Astrocyte (in vitro differentiated cells and primary cell): ENCODE measurements at regions not wholly inside any gene's neighbourhood (a gene's known extent, or its start where the extent isn't known, plus 50 kb on each side); places are given as distances from the start of the nearest gene placed in this dataset.

Source experiments
- DNase-seq: peaks from one replicate; pipeline ENCODE4 v3.0.0-alpha.2; 2010; ENCODE audit warnings: low read depth
- FAIRE-seq: peaks from 2 replicates; lab custom pipeline; 2011; peaks lifted over from hg19 to GRCh38; lab: Jason Lieb, UNC
- H2AFZ ChIP-seq: 2 replicates; pipeline ENCODE4 v1.6.0; 2012; ENCODE audit warnings: low read depth, low read length, inconsistent platforms
- H3K27ac ChIP-seq: 2 replicates; pipeline ENCODE4 v1.5.1; 2011; ENCODE audit warnings: low read depth, low read length, inconsistent platforms
- H3K27me3 ChIP-seq: 2 replicates; pipeline ENCODE4 v1.6.0; 2011; ENCODE audit warnings: low read length, inconsistent platforms; ENCODE audit not compliant: insufficient read depth
- H3K36me3 ChIP-seq: 2 replicates; pipeline ENCODE4 v1.5.1; 2011; ENCODE audit warnings: low read length, inconsistent platforms; ENCODE audit not compliant: insufficient read depth
- H3K4me1 ChIP-seq: 2 replicates; pipeline ENCODE4 v1.5.1; 2011; ENCODE audit warnings: low read length, inconsistent platforms; ENCODE audit not compliant: insufficient read depth
- H3K4me2 ChIP-seq: 2 replicates; pipeline ENCODE4 v1.6.0; 2012; ENCODE audit warnings: low read length, inconsistent platforms
- H3K4me3 ChIP-seq: 2 replicates; pipeline ENCODE4 v1.5.1; 2011; ENCODE audit warnings: low read depth, mild to moderate bottlenecking, low read length, inconsistent platforms; ENCODE audit not compliant: insufficient read depth
- H3K79me2 ChIP-seq: 2 replicates; pipeline ENCODE4 v1.6.0; 2012; ENCODE audit warnings: mild to moderate bottlenecking, low read length, inconsistent platforms; ENCODE audit not compliant: insufficient read depth
- H3K9ac ChIP-seq: 2 replicates; pipeline ENCODE4 v1.6.0; 2012; ENCODE audit warnings: mild to moderate bottlenecking, low read length, inconsistent platforms
- H3K9me3 ChIP-seq: 2 replicates; pipeline ENCODE4 v1.5.1; 2012; ENCODE audit warnings: low read depth, mild to moderate bottlenecking, low read length, inconsistent platforms; ENCODE audit not compliant: insufficient read depth
- H4K20me1 ChIP-seq: 2 replicates; pipeline ENCODE4 v1.6.0; 2012; ENCODE audit warnings: low read length, inconsistent platforms; ENCODE audit not compliant: insufficient read depth
- H3K27ac Mint-ChIP-seq: one replicate; pipeline ENCODE4 v1.8.0; 2021; ENCODE audit warnings: mild to moderate bottlenecking, mixed read lengths; ENCODE audit not compliant: unreplicated experiment
- H3K27me3 Mint-ChIP-seq: one replicate; pipeline ENCODE4 v1.8.0; 2021; ENCODE audit warnings: low read depth, mixed read lengths; ENCODE audit not compliant: unreplicated experiment
- H3K36me3 Mint-ChIP-seq: one replicate; pipeline ENCODE4 v1.8.0; 2021; ENCODE audit warnings: low read depth, mixed read lengths; ENCODE audit not compliant: unreplicated experiment
- H3K4me1 Mint-ChIP-seq: one replicate; pipeline ENCODE4 v1.8.0; 2021; ENCODE audit warnings: low read depth, mixed read lengths; ENCODE audit not compliant: unreplicated experiment
- H3K4me3 Mint-ChIP-seq: one replicate; pipeline ENCODE4 v1.8.0; 2021; ENCODE audit warnings: mild to moderate bottlenecking, moderate library complexity, mixed read lengths; ENCODE audit not compliant: unreplicated experiment
- H3K9me3 Mint-ChIP-seq: one replicate; pipeline ENCODE4 v1.8.0; 2021; ENCODE audit warnings: mild to moderate bottlenecking, mixed read lengths; ENCODE audit not compliant: unreplicated experiment
- CTCF ChIP-seq: IDR thresholded peaks from 2 replicates; pipeline ENCODE4 v1.5.1; 2011; ENCODE audit warnings: low read depth, mild to moderate bottlenecking, inconsistent platforms, low read length, moderate library complexity; ENCODE audit not compliant: insufficient read depth
- EZH2 ChIP-seq: IDR thresholded peaks from 2 replicates; pipeline ENCODE4 v1.6.1; 2012; ENCODE audit warnings: mild to moderate bottlenecking, low read length, inconsistent platforms; ENCODE audit not compliant: insufficient read depth

- H3K4me1 ChIP-seq, result no peaks in the 10 kb centered on the region
- H3K4me2 ChIP-seq, result no peak overlapping the region
- H3K79me2 ChIP-seq, result no peaks in the 10 kb centered on the region
- TF ChIP-seq EZH2, result no peak
- no peak for TF ChIP-seq CTCF
- no peaks in the 10 kb centered on the region for H3K27me3 ChIP-seq
- no peak overlapping the region for H3K4me3 Mint-ChIP-seq
- H3K27me3 Mint-ChIP-seq, result no peaks in the 10 kb centered on the region
- H3K9ac ChIP-seq, result no peak overlapping the region
- H3K36me3 Mint-ChIP-seq, result no peaks in the 10 kb centered on the region
- peaks cover 25% of the 10 kb centered on the region for H3K4me1 Mint-ChIP-seq
- DNase-seq (no peak), FAIRE-seq (no peak)
- H3K9me3 Mint-ChIP-seq, result no peaks in the 10 kb centered on the region
- H2AFZ ChIP-seq, result no peak overlapping the region
- H3K27ac ChIP-seq, result no peak overlapping the region
- no peaks in the 10 kb centered on the region for H3K9me3 ChIP-seq
- no peaks in the 10 kb centered on the region for H4K20me1 ChIP-seq
- no peak overlapping the region for H3K4me3 ChIP-seq
- H3K36me3 ChIP-seq, result no peaks in the 10 kb centered on the region
- H3K27ac Mint-ChIP-seq, result no peak overlapping the region
These were observed 57.8 kb upstream of the SPPL2A start for GRCh38 chr15:50823281-50823680.

GRCh38 chr15:50821476-50821875, 56.0 kb upstream of the SPPL2A start:
- no peaks in the 10 kb centered on the region for H3K36me3 ChIP-seq
- no peak overlapping the region for H3K4me3 ChIP-seq
- FAIRE-seq (no peak), DNase-seq (no peak)
- no peaks in the 10 kb centered on the region for H3K4me1 ChIP-seq
- no peak for TF ChIP-seq EZH2
- TF ChIP-seq CTCF, result no peak
- no peak overlapping the region for H3K9ac ChIP-seq
- Mint-ChIP-seq H3K4me1 (peaks cover 30% of the 10 kb centered on the region), H3K4me3 (no peak overlapping the region), H3K9me3 (no peaks in the 10 kb centered on the region), H3K27ac (no peak overlapping the region), H3K36me3 (no peaks in the 10 kb centered on the region), H3K27me3 (no peaks in the 10 kb centered on the region)
- H3K9me3 ChIP-seq, result no peaks in the 10 kb centered on the region
- no peak overlapping the region for H2AFZ ChIP-seq
- no peaks in the 10 kb centered on the region for H3K27me3 ChIP-seq
- H4K20me1 ChIP-seq, result no peaks in the 10 kb centered on the region
- H3K4me2 ChIP-seq, result no peak overlapping the region
- H3K27ac ChIP-seq, result no peak overlapping the region
- H3K79me2 ChIP-seq, result no peaks in the 10 kb centered on the region

GRCh38 chr15:50820808-50821382, 55.4 kb upstream of the SPPL2A start:
- H3K27me3 Mint-ChIP-seq, result peaks cover 1% of the 10 kb centered on the region
- H3K36me3 ChIP-seq, result no peaks in the 10 kb centered on the region
- no peaks in the 10 kb centered on the region for H3K79me2 ChIP-seq
- TF ChIP-seq EZH2 (no peak), CTCF (no peak)
- H3K36me3 Mint-ChIP-seq, result no peaks in the 10 kb centered on the region
- H3K9ac ChIP-seq, result no peak overlapping the region
- H2AFZ ChIP-seq, result no peak overlapping the region
- peaks cover 4% of the 10 kb centered on the region for H3K27me3 ChIP-seq
- H4K20me1 ChIP-seq, result no peaks in the 10 kb centered on the region
- no peak overlapping the region for H3K4me2 ChIP-seq
- peaks cover 25% of the 10 kb centered on the region for H3K4me1 Mint-ChIP-seq
- FAIRE-seq (no peak), DNase-seq (no peak)
- no peak overlapping the region for H3K4me3 ChIP-seq
- no peak overlapping the region for H3K27ac ChIP-seq
- no peaks in the 10 kb centered on the region for H3K9me3 Mint-ChIP-seq
- no peaks in the 10 kb centered on the region for H3K4me1 ChIP-seq
- no peak overlapping the region for H3K27ac Mint-ChIP-seq
- H3K4me3 Mint-ChIP-seq, result no peak overlapping the region
- no peaks in the 10 kb centered on the region for H3K9me3 ChIP-seq
